ENCODE measurements at regions not wholly inside any gene's neighbourhood (a gene's known extent, or its start where the extent isn't known, plus 50 kb on each side); places are given as distances from the start of the nearest gene placed in this dataset.
"Not testable (repeated sequence)": the region's sequence is repeated elsewhere in the genome, so short reads cannot be mapped to it uniquely, and the experiment has no call there.

DNA sequence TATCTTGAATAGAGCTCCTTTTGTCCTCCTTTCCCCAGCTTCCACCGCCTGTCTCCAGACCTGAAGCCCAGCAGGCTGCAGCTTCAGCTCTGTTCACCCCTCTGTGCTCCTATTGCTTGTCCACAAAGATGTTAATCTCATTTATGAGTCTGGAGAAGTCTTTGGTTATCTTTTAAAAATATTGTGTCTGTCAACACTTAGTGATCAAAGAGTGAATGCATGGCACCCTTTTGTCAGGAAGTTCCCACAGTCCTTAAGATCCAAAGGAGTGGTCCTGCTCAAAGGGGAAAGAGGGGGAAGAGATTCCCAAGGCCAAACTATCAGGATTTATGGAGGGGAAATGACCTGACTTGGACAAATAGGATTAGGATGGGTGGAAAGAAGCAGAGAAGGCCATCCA lies 118.9 kb downstream of the ACAA2 start:
- no peak overlapping the region for H3K4me3 ChIP-seq (ENCODE audit: low read depth, low read length)
- TF ChIP-seq, protein P1, sequence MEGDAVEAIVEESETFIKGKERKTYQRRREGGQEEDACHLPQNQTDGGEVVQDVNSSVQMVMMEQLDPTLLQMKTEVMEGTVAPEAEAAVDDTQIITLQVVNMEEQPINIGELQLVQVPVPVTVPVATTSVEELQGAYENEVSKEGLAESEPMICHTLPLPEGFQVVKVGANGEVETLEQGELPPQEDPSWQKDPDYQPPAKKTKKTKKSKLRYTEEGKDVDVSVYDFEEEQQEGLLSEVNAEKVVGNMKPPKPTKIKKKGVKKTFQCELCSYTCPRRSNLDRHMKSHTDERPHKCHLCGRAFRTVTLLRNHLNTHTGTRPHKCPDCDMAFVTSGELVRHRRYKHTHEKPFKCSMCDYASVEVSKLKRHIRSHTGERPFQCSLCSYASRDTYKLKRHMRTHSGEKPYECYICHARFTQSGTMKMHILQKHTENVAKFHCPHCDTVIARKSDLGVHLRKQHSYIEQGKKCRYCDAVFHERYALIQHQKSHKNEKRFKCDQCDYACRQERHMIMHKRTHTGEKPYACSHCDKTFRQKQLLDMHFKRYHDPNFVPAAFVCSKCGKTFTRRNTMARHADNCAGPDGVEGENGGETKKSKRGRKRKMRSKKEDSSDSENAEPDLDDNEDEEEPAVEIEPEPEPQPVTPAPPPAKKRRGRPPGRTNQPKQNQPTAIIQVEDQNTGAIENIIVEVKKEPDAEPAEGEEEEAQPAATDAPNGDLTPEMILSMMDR (IDR thresholded peaks at IDR 0.05; ENCODE audit: low read depth, low read length) = no peak

DNA sequence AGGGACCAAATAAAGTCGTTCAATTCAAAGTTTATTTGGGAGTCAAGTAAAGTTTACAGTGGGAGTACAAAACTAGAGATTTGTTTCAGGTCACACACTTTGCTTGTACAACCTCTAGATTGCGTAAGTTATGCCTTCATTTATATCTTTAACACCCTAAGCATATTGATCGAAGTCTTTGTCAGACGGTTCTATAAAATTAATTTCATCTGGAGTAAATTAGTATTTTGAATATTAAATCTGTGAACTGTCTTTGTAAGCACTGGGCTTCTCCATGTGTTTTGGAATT lies 119.7 kb downstream of the ACAA2 start:
- H3K4me3 ChIP-seq (ENCODE audit: low read depth, low read length) = no peak overlapping the region
- TF ChIP-seq, protein P1 (IDR thresholded peaks at IDR 0.05; ENCODE audit: low read depth, low read length) = no peak

DNA sequence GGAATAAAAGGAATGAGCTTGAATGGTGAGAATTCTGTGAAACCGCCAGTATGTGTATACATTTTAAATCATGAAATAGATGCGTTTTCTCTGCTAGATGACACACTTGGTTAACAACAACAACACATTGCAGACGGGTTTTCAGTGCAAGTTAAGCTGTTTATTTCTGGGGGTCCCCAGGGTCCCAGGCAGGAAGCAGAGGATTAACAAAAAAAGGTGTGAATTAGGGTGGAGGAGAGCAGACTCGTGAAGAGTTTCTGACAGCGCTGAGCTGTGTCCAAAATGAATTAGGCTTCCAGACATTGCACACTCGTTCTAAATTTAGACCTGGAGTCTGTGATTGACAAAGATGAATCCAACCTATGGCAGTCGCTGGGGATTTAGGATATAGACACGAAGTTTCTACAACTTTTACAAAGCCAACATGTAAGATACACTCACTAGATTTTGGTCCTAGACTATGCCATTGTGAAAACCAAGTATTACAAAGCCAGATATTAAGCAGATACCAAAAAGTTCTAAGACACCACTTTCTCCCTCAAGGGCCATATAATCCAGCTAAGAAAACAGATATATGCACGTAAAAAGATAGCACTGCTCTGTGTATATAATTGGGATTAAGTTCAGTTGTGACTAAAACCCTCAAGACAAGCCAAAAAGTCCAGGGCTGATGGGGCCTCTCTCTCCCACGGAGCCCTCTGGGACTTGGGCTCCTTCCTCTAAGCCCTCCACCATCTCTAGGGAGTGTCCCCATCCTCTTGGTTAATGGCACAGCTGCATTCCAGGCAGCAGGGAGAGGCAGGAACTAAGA lies 120.2 kb downstream of the ACAA2 start:
- H3K4me3 ChIP-seq (ENCODE audit: low read depth, low read length) = no peak overlapping the region
- TF ChIP-seq, protein P1 (IDR thresholded peaks at IDR 0.05; ENCODE audit: low read depth, low read length) = no peak

DNA sequence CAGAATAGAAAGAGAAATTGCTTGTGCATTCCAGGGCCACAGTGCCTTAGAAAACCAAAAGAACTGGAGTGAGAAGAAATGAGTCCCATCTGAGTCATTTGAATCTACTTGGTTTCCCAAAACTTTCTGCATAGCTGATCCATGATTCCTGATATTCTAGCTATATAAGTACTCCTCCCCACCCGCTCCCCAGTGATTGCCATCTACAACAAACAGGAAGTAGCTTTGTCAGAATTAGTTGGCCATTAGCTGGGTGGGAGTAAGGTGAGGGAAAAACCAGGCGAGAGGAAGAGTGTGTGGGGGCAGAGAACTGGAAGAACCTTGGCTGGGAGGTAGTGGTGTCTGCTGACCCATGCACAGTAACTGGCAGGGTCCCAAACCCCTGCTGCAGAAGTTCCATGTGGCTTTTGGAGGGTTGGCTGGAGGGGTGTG lies 122.1 kb downstream of the ACAA2 start:
- H3K4me3 ChIP-seq (ENCODE audit: low read depth, low read length) = no peak overlapping the region
- TF ChIP-seq, protein P1 (IDR thresholded peaks at IDR 0.05; ENCODE audit: low read depth, low read length) = no peak

- H3K4me3 ChIP-seq (ENCODE audit: low read depth, low read length) = peak overlapping the region; percentile 2; the same call in 1 of the 2 replicates
- TF ChIP-seq, protein P1 (IDR thresholded peaks at IDR 0.05; ENCODE audit: low read depth, low read length) = no peak
Measured at GRCh38 chr18:49690312-49690711, 123.0 kb downstream of the ACAA2 start.

DNA sequence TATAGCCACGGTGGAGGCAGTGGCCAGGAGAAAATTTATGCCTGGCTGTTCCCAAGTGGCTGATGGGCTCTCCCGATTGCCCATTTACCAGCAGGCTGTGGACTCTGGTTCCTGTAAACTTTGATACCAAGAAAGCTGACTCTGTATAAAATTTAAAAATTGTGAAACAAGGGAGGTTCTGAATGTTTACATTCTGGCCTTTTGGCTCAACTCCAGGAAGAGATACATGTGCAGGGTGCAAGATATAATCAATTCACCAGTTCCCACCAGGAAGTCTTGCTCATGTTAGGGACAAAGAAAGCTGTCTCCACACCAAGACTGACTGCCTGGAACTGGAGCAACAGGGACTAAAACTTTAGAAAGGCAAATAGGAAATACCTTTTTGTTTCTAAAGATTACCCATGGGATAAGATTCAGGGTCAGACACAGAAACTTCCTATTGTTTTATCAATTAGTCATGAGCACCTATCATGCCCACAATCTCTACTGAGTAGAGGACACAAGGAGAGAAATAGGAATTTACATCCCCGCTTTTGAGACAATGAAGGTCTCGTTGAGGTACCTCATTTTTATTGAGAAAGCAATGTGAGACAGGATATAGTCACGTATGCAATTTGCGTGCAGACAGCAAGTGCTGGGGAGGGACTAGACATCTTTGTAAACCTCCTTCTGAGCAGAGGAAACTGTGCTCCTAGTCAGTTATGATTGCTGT lies 123.5 kb downstream of the LIPG start:
- TF ChIP-seq, protein P1 (IDR thresholded peaks at IDR 0.05; ENCODE audit: low read depth, low read length) = no peak
- no peak overlapping the region for H3K4me3 ChIP-seq (ENCODE audit: low read depth, low read length)

- H3K4me3 ChIP-seq (ENCODE audit: low read depth, low read length) = not testable (repeated sequence)
Measured at GRCh38 chr18:49682803-49683190, 120.9 kb downstream of the LIPG start.
